ENCODE measurements at regions not wholly inside any gene's neighbourhood (a gene's known extent, or its start where the extent isn't known, plus 50 kb on each side); places are given as distances from the start of the nearest gene placed in this dataset.

GRCh38 chr12:22821985-22822384, 197.0 kb downstream of the ETNK1 start:
- TF ChIP-seq CTCF (IDR thresholded peaks at IDR 0.05) (no peak), POLR2AphosphoS5 (IDR thresholded peaks at IDR 0.05) (no peak), POLR2A (IDR thresholded peaks at IDR 0.05) (no peak)

Measured in breast epithelium (tissue), 3 donors.